ENCODE measurements at regions not wholly inside any gene's neighbourhood (a gene's known extent, or its start where the extent isn't known, plus 50 kb on each side); places are given as distances from the start of the nearest gene placed in this dataset.

DNA sequence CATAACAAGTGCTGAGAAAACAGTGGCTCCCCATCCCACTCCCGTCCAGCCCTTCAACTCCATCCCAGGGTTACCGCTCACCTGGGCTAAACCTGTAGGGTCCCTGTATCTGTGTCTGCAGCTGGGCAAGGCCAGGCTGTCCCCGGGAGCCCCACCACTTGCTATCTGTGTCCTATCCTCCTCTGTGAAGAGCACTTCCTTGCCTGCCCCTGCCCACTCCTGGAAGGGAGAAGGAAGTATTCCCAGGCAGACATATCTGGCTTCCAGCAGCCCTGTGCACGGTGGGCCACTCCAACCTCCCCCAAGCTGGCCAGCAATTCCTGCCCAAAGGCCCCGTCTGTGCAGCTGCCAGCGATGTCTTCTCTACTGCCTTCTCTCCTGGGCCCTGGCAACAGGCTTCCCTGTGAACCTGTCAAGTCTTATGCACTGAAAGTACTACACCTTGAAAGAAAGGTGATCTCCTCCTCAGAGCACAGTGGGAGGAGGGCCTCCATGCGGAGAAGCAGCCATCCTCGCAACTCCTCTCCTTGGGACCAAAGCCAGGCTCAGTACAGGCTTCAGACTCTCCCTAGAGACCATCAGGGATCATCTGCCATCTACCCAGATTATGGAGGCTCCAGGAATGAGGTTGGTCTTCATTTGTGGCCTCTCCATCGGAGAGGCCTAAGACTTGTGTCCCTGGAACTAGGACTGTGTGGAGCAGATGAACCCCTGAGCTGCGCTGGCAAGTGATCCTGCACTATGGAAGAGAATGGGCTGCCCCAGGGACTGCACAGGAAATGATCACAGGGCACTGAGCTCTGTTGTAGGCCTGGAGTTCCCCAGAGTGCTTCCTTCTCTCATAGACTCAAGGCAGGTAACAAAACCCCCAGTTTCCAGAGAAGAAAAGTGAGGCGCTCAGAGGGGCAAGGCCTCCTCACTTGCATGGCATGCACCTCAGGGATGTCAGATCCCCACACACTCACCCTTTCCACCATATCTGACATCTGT is 663.6 kb downstream of the BCL11B start:
- TF ChIP-seq, protein P1, sequence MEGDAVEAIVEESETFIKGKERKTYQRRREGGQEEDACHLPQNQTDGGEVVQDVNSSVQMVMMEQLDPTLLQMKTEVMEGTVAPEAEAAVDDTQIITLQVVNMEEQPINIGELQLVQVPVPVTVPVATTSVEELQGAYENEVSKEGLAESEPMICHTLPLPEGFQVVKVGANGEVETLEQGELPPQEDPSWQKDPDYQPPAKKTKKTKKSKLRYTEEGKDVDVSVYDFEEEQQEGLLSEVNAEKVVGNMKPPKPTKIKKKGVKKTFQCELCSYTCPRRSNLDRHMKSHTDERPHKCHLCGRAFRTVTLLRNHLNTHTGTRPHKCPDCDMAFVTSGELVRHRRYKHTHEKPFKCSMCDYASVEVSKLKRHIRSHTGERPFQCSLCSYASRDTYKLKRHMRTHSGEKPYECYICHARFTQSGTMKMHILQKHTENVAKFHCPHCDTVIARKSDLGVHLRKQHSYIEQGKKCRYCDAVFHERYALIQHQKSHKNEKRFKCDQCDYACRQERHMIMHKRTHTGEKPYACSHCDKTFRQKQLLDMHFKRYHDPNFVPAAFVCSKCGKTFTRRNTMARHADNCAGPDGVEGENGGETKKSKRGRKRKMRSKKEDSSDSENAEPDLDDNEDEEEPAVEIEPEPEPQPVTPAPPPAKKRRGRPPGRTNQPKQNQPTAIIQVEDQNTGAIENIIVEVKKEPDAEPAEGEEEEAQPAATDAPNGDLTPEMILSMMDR (IDR thresholded peaks at IDR 0.05; ENCODE audit: control insufficient read depth, extremely low read depth, insufficient read depth): no peak
- no peak for DNase-seq (ENCODE audit: low read depth)
- H3K4me3 ChIP-seq (ENCODE audit: low read depth, low read length): no peak overlapping the region

- TF ChIP-seq, protein P1 (IDR thresholded peaks at IDR 0.05; ENCODE audit: control insufficient read depth, extremely low read depth, insufficient read depth): no peak
- DNase-seq (ENCODE audit: low read depth): no peak
- H3K4me3 ChIP-seq (ENCODE audit: low read depth, low read length): no peak overlapping the region
Observed at GRCh38 chr14:98612434-98613200, 659.4 kb downstream of the BCL11B start.

- H3K4me3 ChIP-seq (ENCODE audit: low read depth, low read length): no peak overlapping the region
- no peak for DNase-seq (ENCODE audit: low read depth)
- TF ChIP-seq, protein P1 (IDR thresholded peaks at IDR 0.05; ENCODE audit: control insufficient read depth, extremely low read depth, insufficient read depth): no peak
Observed at GRCh38 chr14:98614741-98615140, 657.3 kb downstream of the BCL11B start.

- DNase-seq (ENCODE audit: low read depth): no peak
- TF ChIP-seq, protein P1 (IDR thresholded peaks at IDR 0.05; ENCODE audit: control insufficient read depth, extremely low read depth, insufficient read depth): no peak
- H3K4me3 ChIP-seq (ENCODE audit: low read depth, low read length): no peak overlapping the region
Observed at GRCh38 chr14:98622208-98623051, 649.6 kb downstream of the BCL11B start.

- H3K4me3 ChIP-seq (ENCODE audit: low read depth, low read length): no peak overlapping the region
- TF ChIP-seq, protein P1 (IDR thresholded peaks at IDR 0.05; ENCODE audit: control insufficient read depth, extremely low read depth, insufficient read depth): no peak
- no peak for DNase-seq (ENCODE audit: low read depth)
Observed at GRCh38 chr14:98623788-98624415, 648.1 kb downstream of the BCL11B start.

- TF ChIP-seq, protein P1 (IDR thresholded peaks at IDR 0.05; ENCODE audit: control insufficient read depth, extremely low read depth, insufficient read depth): no peak
- H3K4me3 ChIP-seq (ENCODE audit: low read depth, low read length): no peak overlapping the region
- peak; percentile 3 for DNase-seq (ENCODE audit: low read depth)
Observed at GRCh38 chr14:98633380-98633779, 638.6 kb downstream of the BCL11B start.

Data from LNCaP clone FGC (cell line).